A549 (cell line): ENCODE measurements at regions not wholly inside any gene's neighbourhood (a gene's known extent, or its start where the extent isn't known, plus 50 kb on each side); places are given as distances from the start of the nearest gene placed in this dataset.

ENCODE experiments used
- EP300 ChIP-seq, 2 experiments: fragments of >200 bp; sonication (Bioruptor Twin); formaldehyde crosslinking; IDR thresholded peaks; 2 replicates in 1 of 2; 3 replicates in 1 of 2; pipeline ENCODE4 v1.6.1; 2016 to 2017
- KDM5A ChIP-seq: fragments of 200-600 bp; sonication (generic); IDR thresholded peaks from 2 replicates; pipeline ENCODE4 v1.6.1; 2016; ENCODE audit warnings: antibody characterized with exemption, mild to moderate bottlenecking

- no peak for TF ChIP-seq KDM5A
- TF ChIP-seq EP300 (IDR thresholded peaks at IDR 0.05) = no peak
Observed at GRCh38 chr1:213438339-213438738, 387.3 kb downstream of the RPS6KC1 start.
